ENCODE measurements at regions not wholly inside any gene's neighbourhood (a gene's known extent, or its start where the extent isn't known, plus 50 kb on each side); places are given as distances from the start of the nearest gene placed in this dataset.

GRCh38 chr12:17527021-17527420 lies 563.0 kb downstream of the RERGL start:
- TF ChIP-seq CTCF (conservative IDR thresholded peaks at IDR 0.05) = no peak; the same call in 2 of the 3 replicates

More at GRCh38 chr12:17527021-17527420, 563.0 kb downstream of the RERGL start:
- Histone ChIP-seq H4K5ac (ENCODE audit: insufficient read length, low read depth, low read length) (no peak overlapping the region), H3K9me3 (ENCODE audit: control insufficient read depth, low read depth, low read length) (no peaks in the 10 kb centered on the region), H3K56ac (ENCODE audit: insufficient read length, low read depth, low read length) (no peak overlapping the region), H2BK20ac (ENCODE audit: low read depth, low read length, poor library complexity, severe bottlenecking) (no peak overlapping the region), H3K18ac (ENCODE audit: insufficient read length, low read depth, low read length) (no peak overlapping the region), H2BK5ac (ENCODE audit: insufficient read length, low read length) (no peak overlapping the region), H3K4me1 (ENCODE audit: insufficient read depth, low read length) (no peaks in the 10 kb centered on the region), H2AFZ (ENCODE audit: low read length) (no peak overlapping the region), H2BK12ac (ENCODE audit: insufficient read length, low read depth, low read length) (no peak overlapping the region), H3K4ac (ENCODE audit: low read depth, low read length) (no peak overlapping the region), H3K23ac (ENCODE audit: insufficient read length, low read depth, low read length) (no peak overlapping the region), H3K27ac (ENCODE audit: insufficient read length, low read depth, low read length) (no peak overlapping the region), H3K4me2 (ENCODE audit: insufficient read depth, insufficient read length, low read length) (no peak overlapping the region), H2BK120ac (ENCODE audit: low read depth, low read length, poor library complexity, severe bottlenecking) (no peak overlapping the region), H3K79me2 (ENCODE audit: insufficient read depth, low read length) (no peaks in the 10 kb centered on the region), H4K20me1 (ENCODE audit: control insufficient read depth, insufficient read depth, insufficient read length) (no peaks in the 10 kb centered on the region), H3K14ac (ENCODE audit: insufficient read depth, low read length) (no peak overlapping the region), H3K79me1 (ENCODE audit: insufficient read depth, low read depth, low read length, poor library complexity, severe bottlenecking) (no peaks in the 10 kb centered on the region), H3T11ph (ENCODE audit: low read length) (no peak overlapping the region), H4K8ac (replicated peaks; ENCODE audit: insufficient read length, low read depth, low read length) (no peak overlapping the region), H3K9ac (ENCODE audit: extremely low read depth, insufficient read length, low read length) (no peak overlapping the region), H2BK15ac (ENCODE audit: low read depth, low read length) (no peak overlapping the region), H3K27me3 (ENCODE audit: insufficient read depth, low read length) (no peaks in the 10 kb centered on the region), H4K91ac (ENCODE audit: insufficient read length, low read depth, low read length) (no peak overlapping the region), H2AK5ac (ENCODE audit: insufficient read length, low read length) (no peak overlapping the region), H3K23me2 (ENCODE audit: insufficient read length, low read depth, low read length, poor library complexity, severe bottlenecking) (no peaks in the 10 kb centered on the region)
- Mint-ChIP-seq H3K36me3 (ENCODE audit: insufficient read depth in 1 of 3, low read depth in 3 of 3) (no peaks in the 10 kb centered on the region), H3K27me3 (ENCODE audit: low read depth) (no peaks in the 10 kb centered on the region; the same call in 1 of the 2 replicates), H3K9me3 (no peaks in the 10 kb centered on the region), H3K27ac (no peak overlapping the region), H3K4me1 (peaks cover 4% of the 10 kb centered on the region in 2 experiments), H3K4me3 (no peak overlapping the region)
- no peak for DNase-seq
- WGBS (ENCODE audit: extremely low coverage, insufficient read length, low lambda C conversion rate) = no CpG with 5 or more reads among the region's 1 CpG
